K562 (cell line): ENCODE measurements at regions not wholly inside any gene's neighbourhood (a gene's known extent, or its start where the extent isn't known, plus 50 kb on each side); places are given as distances from the start of the nearest gene placed in this dataset.
A peak's percentile ranks its signal among the peaks of the same experiment; 100 is the strongest.

Source experiments
- ARID3B ChIP-seq: fragments of 250-450 bp; sonication (Bioruptor Pico); IDR thresholded peaks from 2 replicates; pipeline ENCODE4 v1.4.0; 2020; ENCODE audit warnings: borderline replicate concordance
- ATF3 ChIP-seq, 2 experiments: fragments of 450-650 bp in 1 of 2; sonication (generic) in 1 of 2; formaldehyde crosslinking in 1 of 2; IDR thresholded peaks in 1 of 2; conservative IDR thresholded peaks in 1 of 2; 2 replicates each; pipeline versions ENCODE4 v1.6.1 to v1.8.1; 2016 to 2023; ENCODE audit warnings: mild to moderate bottlenecking in 2 of 2, moderate library complexity in 2 of 2, inconsistent platforms in 1 of 2, missing genetic modification reagents in 1 of 2
- ATF4 ChIP-seq: fragments of 450-650 bp; formaldehyde crosslinking; IDR thresholded peaks from 2 replicates; pipeline ENCODE4 v1.4.0; 2022; ENCODE audit warnings: mild to moderate bottlenecking, moderate library complexity
- EP400 ChIP-seq: fragments of 450-650 bp; IDR thresholded peaks from 2 replicates; pipeline ENCODE4 v1.6.1; 2017; ENCODE audit warnings: antibody characterized with exemption, mild to moderate bottlenecking, moderate library complexity
- FOXK1 ChIP-seq: sonication (generic); formaldehyde crosslinking; IDR thresholded peaks from 2 replicates; pipeline ENCODE4 v1.8.0; 2022; ENCODE audit warnings: missing genetic modification reagents, mild to moderate bottlenecking, borderline replicate concordance
- FOXO4 ChIP-seq: fragments of 450-650 bp; formaldehyde crosslinking; IDR thresholded peaks from 2 replicates; pipeline ENCODE4 v1.4.0; 2020; ENCODE audit warnings: mild to moderate bottlenecking, moderate library complexity
- GMEB1 ChIP-seq: fragments of 250-450 bp; sonication (Bioruptor Pico); IDR thresholded peaks from 2 replicates; pipeline ENCODE4 v1.4.0; 2020; ENCODE audit warnings: mild to moderate bottlenecking
- HNRNPH1 ChIP-seq: fragments of 200-400 bp; formaldehyde crosslinking; optimal IDR thresholded peaks from 2 replicates; pipeline ENCODE3; 2017; ENCODE audit warnings: low read depth, mild to moderate bottlenecking, low read length, moderate library complexity
- MAFK ChIP-seq: IDR thresholded peaks from 2 replicates; pipeline ENCODE4 v1.6.1; 2011; ENCODE audit warnings: low read length, improper control_type of control experiment
- MAX ChIP-seq: sonication (generic); formaldehyde crosslinking; IDR thresholded peaks from 2 replicates; pipeline ENCODE4 v1.9.0; 2022; ENCODE audit warnings: mild to moderate bottlenecking, missing genetic modification reagents
- MLX ChIP-seq, 2 experiments: fragments of 450-650 bp in 1 of 2; sonication (generic) in 1 of 2; formaldehyde crosslinking; conservative IDR thresholded peaks; 2 replicates each; pipeline versions ENCODE4 v1.4.0 to v1.8.1; 2020 to 2022; ENCODE audit warnings: mild to moderate bottlenecking in 1 of 2, missing genetic modification reagents in 1 of 2
- RBM15 ChIP-seq: fragments of 200-400 bp; formaldehyde crosslinking; IDR thresholded peaks from 2 replicates; pipeline ENCODE4 v1.6.1; 2018; ENCODE audit warnings: mild to moderate bottlenecking, low read length, moderate library complexity; ENCODE audit not compliant: insufficient read depth
- SIN3A ChIP-seq, 2 experiments: fragments of 150-350 bp in 1 of 2; IDR thresholded peaks; 2 replicates each; pipeline ENCODE4 v1.6.1; 2011 to 2016; ENCODE audit warnings: borderline replicate concordance in 2 of 2, low read depth in 2 of 2, low read length in 2 of 2, mild to moderate bottlenecking in 2 of 2, moderate library complexity in 2 of 2; ENCODE audit not compliant: control insufficient read depth in 1 of 2
- SIRT6 ChIP-seq: IDR thresholded peaks from one replicate; pipeline ENCODE4 v1.6.1; 2012; ENCODE audit warnings: low read depth, mild to moderate bottlenecking, control low read depth, inconsistent platforms, low read length, moderate library complexity
- SP2 ChIP-seq: IDR thresholded peaks from 2 replicates; pipeline ENCODE4 v1.6.1; 2011; ENCODE audit warnings: mild to moderate bottlenecking, low read depth, low read length, moderate library complexity; ENCODE audit not compliant: poor library complexity, severe bottlenecking; ENCODE audit errors: extremely low read depth
- STAT5B ChIP-seq: fragments of 250-450 bp; sonication (Bioruptor Pico); IDR thresholded peaks from 2 replicates; pipeline ENCODE4 v1.8.0; 2021; ENCODE audit warnings: mild to moderate bottlenecking, inconsistent platforms
- TAF1 ChIP-seq: IDR thresholded peaks from 2 replicates; pipeline ENCODE4 v1.6.1; 2011; ENCODE audit warnings: mild to moderate bottlenecking, low read length, moderate library complexity; ENCODE audit not compliant: insufficient read depth, control insufficient read depth, severe bottlenecking; ENCODE audit errors: extremely low read depth
- ZNF146 ChIP-seq: IDR thresholded peaks from one replicate; pipeline ENCODE4 v1.6.1; 2018; ENCODE audit warnings: missing compliant biosample characterization; ENCODE audit not compliant: unreplicated experiment
- ZNF24 ChIP-seq: fragments of 450-650 bp; IDR thresholded peaks from 2 replicates; pipeline ENCODE4 v1.6.1; 2016
- ZNF589 ChIP-seq: fragments of 200-800 bp; sonication (Bioruptor generic); IDR thresholded peaks from 2 replicates; pipeline ENCODE4 v1.6.1; 2016; ENCODE audit warnings: low read depth, missing genetic modification characterization, missing compliant biosample characterization

- TF ChIP-seq ATF4 (CRISPR knock-in tag) (peak; percentile 96), MAFK (no peak), ZNF24 (no peak), HNRNPH1 (no peak), EP400 (peak; percentile 56), ZNF589 (CRISPR knock-in tag) (0 out of 2 replicates have a peak, but pooled peaks have one; percentile 10), STAT5B (CRISPR knock-in tag) (no peak), TAF1 (no peak), ZNF146 (CRISPR knock-in tag) (no peak), SP2 (no peak), SIRT6 (no peak), ATF3 (IDR thresholded peaks at IDR 0.05) (peak; percentile 90), ATF3 (CRISPR knock-in tag; conservative IDR thresholded peaks at IDR 0.05) (no peak), ARID3B (CRISPR knock-in tag) (no peak), RBM15 (no peak), FOXO4 (CRISPR knock-in tag) (no peak), SIN3A (IDR thresholded peaks at IDR 0.05; ENCODE audit: borderline replicate concordance in 2 of 2, control insufficient read depth in 1 of 2, low read depth in 2 of 2, low read length in 2 of 2) (no peak), FOXK1 (CRISPR knock-in tag) (no peak), MAX (CRISPR knock-in tag) (no peak), GMEB1 (CRISPR knock-in tag) (0 out of 2 replicates have a peak, but pooled peaks have one; percentile 8), MLX (CRISPR knock-in tag; conservative IDR thresholded peaks at IDR 0.05) (no peak)
Measured at GRCh38 chr5:50929174-50929573, 262.7 kb downstream of the PARP8 start (continued).
